ENCODE measurements at regions not wholly inside any gene's neighbourhood (a gene's known extent, or its start where the extent isn't known, plus 50 kb on each side); places are given as distances from the start of the nearest gene placed in this dataset.

DNA sequence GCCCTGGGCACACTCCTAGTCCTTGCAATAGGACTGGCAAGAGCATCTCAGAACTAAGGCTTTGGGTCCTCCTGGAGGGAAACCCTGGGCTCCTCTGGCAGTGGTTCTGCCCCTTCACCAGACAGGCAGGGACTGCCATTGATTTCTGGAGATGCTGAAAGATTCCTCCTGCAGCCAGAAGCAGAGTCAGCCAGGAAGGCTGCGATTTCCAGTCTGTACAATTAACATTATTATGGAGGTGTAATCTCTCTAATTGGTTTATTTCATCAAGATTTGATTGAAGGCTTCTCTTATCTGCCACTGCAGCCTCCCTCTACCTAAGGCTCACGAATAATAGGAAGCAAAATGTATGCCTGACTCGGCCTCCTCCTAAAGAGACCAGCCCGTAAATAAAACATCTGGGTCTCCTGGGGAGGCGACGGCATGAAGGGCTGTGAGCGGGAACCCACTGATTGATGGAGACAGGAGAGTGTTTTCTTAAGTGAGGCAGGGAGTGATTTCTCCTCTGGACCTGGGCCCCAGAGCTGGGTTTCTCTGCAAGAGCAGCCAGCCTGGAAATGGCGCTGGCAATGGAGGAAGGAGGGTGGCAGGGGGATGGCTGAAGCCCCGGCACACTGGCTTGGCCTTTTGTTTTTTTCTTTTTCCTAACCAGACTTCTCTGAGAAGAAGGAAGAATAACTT is 689.6 kb downstream of the DHX35 start:
- no peak for DNase-seq (ENCODE audit: low read depth)
- no peak for TF ChIP-seq CTCF (IDR thresholded peaks at IDR 0.05; ENCODE audit: control insufficient read depth, insufficient read depth, low read depth, low read length, missing control alignments)
- H3K4me3 ChIP-seq (ENCODE audit: control insufficient read depth, low read depth, low read length): no peak overlapping the region

DNA sequence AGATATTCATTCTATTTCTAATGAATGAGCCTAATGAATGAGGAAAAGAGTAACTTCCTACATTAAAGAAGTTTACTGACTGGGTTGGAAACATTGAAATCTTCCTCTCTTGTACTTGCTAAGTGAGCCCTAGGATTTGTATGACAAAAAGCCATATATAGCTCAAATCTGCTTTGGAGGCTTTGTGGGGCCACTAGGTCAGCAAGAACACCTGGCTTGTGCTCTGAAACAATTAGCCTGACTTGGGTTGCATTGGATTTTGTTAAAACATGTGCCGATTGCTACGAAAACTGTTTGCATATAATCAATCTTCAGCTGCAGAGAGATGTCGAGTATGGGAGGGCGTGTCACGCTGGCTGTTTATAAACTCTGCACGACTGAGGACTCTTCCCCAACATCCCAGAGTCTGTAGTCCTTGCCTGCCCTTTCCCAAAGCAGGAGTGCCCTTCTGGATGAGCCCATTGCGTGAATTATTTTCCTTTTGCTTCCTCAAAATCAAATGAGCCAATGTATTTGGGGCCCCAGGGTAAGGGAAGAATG is 684.8 kb downstream of the DHX35 start:
- DNase-seq (ENCODE audit: low read depth): no peak
- no peak for TF ChIP-seq CTCF (IDR thresholded peaks at IDR 0.05; ENCODE audit: control insufficient read depth, insufficient read depth, low read depth, low read length, missing control alignments)
- H3K4me3 ChIP-seq (ENCODE audit: control insufficient read depth, low read depth, low read length): no peak overlapping the region

DNA sequence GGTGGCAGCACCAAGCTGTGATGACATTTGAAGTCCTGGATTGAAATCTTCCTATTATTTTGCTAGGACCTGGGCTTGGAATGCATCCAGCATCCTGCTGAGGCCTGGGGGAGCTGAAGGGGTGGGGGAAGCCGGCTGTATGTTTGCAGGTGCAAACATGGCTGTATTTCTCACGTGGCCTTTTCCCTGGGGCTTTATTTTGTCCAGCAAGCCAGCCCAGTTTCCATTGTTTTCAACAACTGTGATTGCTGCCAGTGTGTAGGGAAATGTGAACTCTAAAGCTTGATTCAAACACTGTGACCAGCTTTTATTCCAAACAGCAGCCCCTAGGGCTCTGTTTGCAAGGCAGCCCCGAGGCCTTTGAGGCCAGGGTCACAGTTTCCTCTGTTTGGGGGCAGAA is 683.0 kb downstream of the DHX35 start:
- no peak for TF ChIP-seq CTCF (IDR thresholded peaks at IDR 0.05; ENCODE audit: control insufficient read depth, insufficient read depth, low read depth, low read length, missing control alignments)
- H3K4me3 ChIP-seq (ENCODE audit: control insufficient read depth, low read depth, low read length): no peak overlapping the region
- no peak for DNase-seq (ENCODE audit: low read depth)

- H3K4me3 ChIP-seq (ENCODE audit: control insufficient read depth, low read depth, low read length): no peak overlapping the region
- no peak for TF ChIP-seq CTCF (IDR thresholded peaks at IDR 0.05; ENCODE audit: control insufficient read depth, insufficient read depth, low read depth, low read length, missing control alignments)
- DNase-seq (ENCODE audit: low read depth): no peak
Measured at GRCh38 chr20:39643292-39643691, 681.1 kb downstream of the DHX35 start.

- H3K4me3 ChIP-seq (ENCODE audit: control insufficient read depth, low read depth, low read length): no peak overlapping the region
- no peak for TF ChIP-seq CTCF (IDR thresholded peaks at IDR 0.05; ENCODE audit: control insufficient read depth, insufficient read depth, low read depth, low read length, missing control alignments)
- no peak for DNase-seq (ENCODE audit: low read depth)
Measured at GRCh38 chr20:39641423-39641822, 679.3 kb downstream of the DHX35 start.

DNA sequence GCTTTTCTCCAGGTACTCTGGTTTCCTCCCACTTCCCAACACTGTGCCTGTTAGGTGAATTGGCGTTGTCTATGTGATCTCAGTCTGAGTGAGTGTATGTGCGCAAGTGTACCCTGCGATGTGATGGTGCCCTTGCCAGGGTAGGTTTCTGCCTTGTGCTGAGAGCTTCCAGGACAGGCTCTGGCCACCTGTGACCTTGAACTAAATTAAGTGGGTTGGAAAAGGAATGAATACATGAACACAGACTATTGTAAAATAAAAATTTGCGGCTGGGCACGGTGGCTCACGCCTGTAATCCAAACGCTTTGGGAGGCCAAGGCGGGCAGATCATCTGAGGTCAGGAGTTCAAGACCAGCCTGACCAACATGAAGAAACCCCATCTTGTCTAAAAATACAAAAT is 678.0 kb downstream of the DHX35 start:
- TF ChIP-seq CTCF (IDR thresholded peaks at IDR 0.05; ENCODE audit: control insufficient read depth, insufficient read depth, low read depth, low read length, missing control alignments): no peak
- no peak for DNase-seq (ENCODE audit: low read depth)
- H3K4me3 ChIP-seq (ENCODE audit: control insufficient read depth, low read depth, low read length): no peak overlapping the region
